Suppressor macrophage treated with lipopolysaccharide for 1 hour (primary cell): ENCODE measurements at regions not wholly inside any gene's neighbourhood (a gene's known extent, or its start where the extent isn't known, plus 50 kb on each side); places are given as distances from the start of the nearest gene placed in this dataset.

ENCODE experiments used
- DNase-seq, 3 donors: peaks; one replicate each; pipeline ENCODE4 v3.0.0-alpha.2; 2020 to 2022

- DNase-seq: peak; percentile 59 to 70 (median 59)
Measured at GRCh38 chr18:24530630-24531111, 70.2 kb downstream of the HRH4 start.

GRCh38 chr18:24534271-24534670, 73.8 kb downstream of the HRH4 start:
- DNase-seq: no peak

GRCh38 chr18:24534737-24535136, 74.3 kb downstream of the HRH4 start:
- no peak for DNase-seq

- no peak for DNase-seq
Measured at GRCh38 chr18:24535527-24536295, 75.3 kb downstream of the HRH4 start.

GRCh38 chr18:24536326-24536725, 75.9 kb downstream of the HRH4 start:
- no peak for DNase-seq

- no peak for DNase-seq
Measured at GRCh38 chr18:24536834-24537233, 76.4 kb downstream of the HRH4 start.

GRCh38 chr18:24538414-24539264, 78.2 kb downstream of the HRH4 start:
- DNase-seq: no peak

GRCh38 chr18:24539866-24540617, 79.6 kb downstream of the HRH4 start:
- DNase-seq: no peak

GRCh38 chr18:24540896-24541295, 80.5 kb downstream of the HRH4 start:
- no peak for DNase-seq

- no peak for DNase-seq
Measured at GRCh38 chr18:24543086-24543794, 82.8 kb downstream of the HRH4 start.

- peak; percentile 3 to 31 (median 8) for DNase-seq
Measured at GRCh38 chr18:24543795-24544498, 83.5 kb downstream of the HRH4 start.

GRCh38 chr18:24544949-24545348, 84.5 kb downstream of the HRH4 start:
- no peak for DNase-seq

GRCh38 chr18:24545651-24546050, 85.2 kb downstream of the HRH4 start:
- no peak for DNase-seq

- DNase-seq: peak; percentile 38 to 54 (median 53)
Measured at GRCh38 chr18:24546307-24546706, 85.9 kb downstream of the HRH4 start.

- DNase-seq: no peak
Measured at GRCh38 chr18:24548583-24548982, 88.1 kb downstream of the HRH4 start.

- no peak for DNase-seq
Measured at GRCh38 chr18:24552218-24552617, 91.8 kb downstream of the HRH4 start.

GRCh38 chr18:24553571-24554285, 93.3 kb downstream of the HRH4 start:
- no peak for DNase-seq

GRCh38 chr18:24558403-24558802, 98.0 kb downstream of the HRH4 start:
- DNase-seq: no peak

- DNase-seq: peak; percentile 29 to 56 (median 40)
Measured at GRCh38 chr18:24559526-24559925, 99.1 kb downstream of the HRH4 start.

- no peak for DNase-seq
Measured at GRCh38 chr18:24560511-24560981, 100.1 kb downstream of the HRH4 start.

- no peak for DNase-seq
Measured at GRCh38 chr18:24561369-24561965, 101.0 kb downstream of the HRH4 start.
